HCT116 (cell line): ENCODE measurements at regions not wholly inside any gene's neighbourhood (a gene's known extent, or its start where the extent isn't known, plus 50 kb on each side); places are given as distances from the start of the nearest gene placed in this dataset.

Source experiments
- ELF1 ChIP-seq: IDR thresholded peaks from 2 replicates; pipeline ENCODE4 v1.6.1; 2012; ENCODE audit warnings: low read depth, borderline replicate concordance
- EZH2 ChIP-seq: fragments of 200-600 bp; sonication (generic); IDR thresholded peaks from 2 replicates; pipeline ENCODE4 v1.6.1; 2017; ENCODE audit warnings: antibody characterized with exemption, mixed run types
- EZH2phosphoT487 ChIP-seq: fragments of 200-600 bp; IDR thresholded peaks from 2 replicates; pipeline ENCODE4 v1.6.1; 2018; ENCODE audit warnings: antibody characterized with exemption, borderline replicate concordance
- POLR2AphosphoS5 ChIP-seq: IDR thresholded peaks from 2 replicates; pipeline ENCODE4 v1.6.1; 2011; ENCODE audit warnings: mild to moderate bottlenecking, low read depth, low read length, moderate library complexity
- RAD21 ChIP-seq: IDR thresholded peaks from 2 replicates; pipeline ENCODE4 v1.6.1; 2012; ENCODE audit warnings: low read depth, mild to moderate bottlenecking
- SP1 ChIP-seq: IDR thresholded peaks from 2 replicates; pipeline ENCODE4 v1.6.1; 2012; ENCODE audit warnings: low read depth
- TF ChIP-seq, protein P1 (sequence below), 3 experiments: fragments of 200-600 bp in 1 of 3; sonication (generic) in 1 of 3; IDR thresholded peaks in 2 of 3; conservative IDR thresholded peaks in 1 of 3; 2 replicates each; pipeline ENCODE4 v1.5.1; 2012 to 2017; ENCODE audit warnings: low read depth in 2 of 3, low read length in 2 of 3, antibody characterized with exemption in 1 of 3, borderline replicate concordance in 1 of 3, control low read depth in 1 of 3, mild to moderate bottlenecking in 1 of 3, mixed read lengths in 1 of 3, mixed run types in 1 of 3, moderate library complexity in 1 of 3; ENCODE audit not compliant: insufficient read depth in 1 of 3
- TF ChIP-seq, protein P2 (sequence below): IDR thresholded peaks from 2 replicates; pipeline ENCODE4 v1.6.1; 2012

DNA sequence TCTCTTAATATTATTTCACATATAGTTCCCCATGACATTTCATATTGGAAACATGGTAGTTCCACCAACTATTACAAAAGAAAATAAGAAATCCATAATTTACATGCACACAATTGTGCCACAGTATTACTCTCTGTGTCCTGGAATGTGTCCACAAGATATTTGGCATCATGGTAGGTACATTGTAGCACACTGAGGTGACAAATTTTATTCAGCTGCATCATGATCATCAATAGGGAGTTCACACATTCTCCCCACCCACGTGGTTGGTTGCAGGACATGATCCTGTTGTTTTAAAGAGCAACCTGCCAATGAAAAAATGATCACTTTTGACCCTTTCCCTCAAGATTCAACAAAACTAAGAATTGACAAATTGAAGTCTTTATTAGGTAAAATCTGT is 67.1 kb upstream of the HECTD2 start:
- TF ChIP-seq ELF1 (no peak), SP1 (no peak), EZH2 (no peak), RAD21 (no peak), EZH2phosphoT487 (no peak), POLR2AphosphoS5 (no peak)
- TF ChIP-seq, protein P1, sequence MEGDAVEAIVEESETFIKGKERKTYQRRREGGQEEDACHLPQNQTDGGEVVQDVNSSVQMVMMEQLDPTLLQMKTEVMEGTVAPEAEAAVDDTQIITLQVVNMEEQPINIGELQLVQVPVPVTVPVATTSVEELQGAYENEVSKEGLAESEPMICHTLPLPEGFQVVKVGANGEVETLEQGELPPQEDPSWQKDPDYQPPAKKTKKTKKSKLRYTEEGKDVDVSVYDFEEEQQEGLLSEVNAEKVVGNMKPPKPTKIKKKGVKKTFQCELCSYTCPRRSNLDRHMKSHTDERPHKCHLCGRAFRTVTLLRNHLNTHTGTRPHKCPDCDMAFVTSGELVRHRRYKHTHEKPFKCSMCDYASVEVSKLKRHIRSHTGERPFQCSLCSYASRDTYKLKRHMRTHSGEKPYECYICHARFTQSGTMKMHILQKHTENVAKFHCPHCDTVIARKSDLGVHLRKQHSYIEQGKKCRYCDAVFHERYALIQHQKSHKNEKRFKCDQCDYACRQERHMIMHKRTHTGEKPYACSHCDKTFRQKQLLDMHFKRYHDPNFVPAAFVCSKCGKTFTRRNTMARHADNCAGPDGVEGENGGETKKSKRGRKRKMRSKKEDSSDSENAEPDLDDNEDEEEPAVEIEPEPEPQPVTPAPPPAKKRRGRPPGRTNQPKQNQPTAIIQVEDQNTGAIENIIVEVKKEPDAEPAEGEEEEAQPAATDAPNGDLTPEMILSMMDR (IDR thresholded peaks at IDR 0.05 in 2 of 3, conservative IDR thresholded peaks at IDR 0.05 in 1 of 3; ENCODE audit: borderline replicate concordance in 1 of 3, insufficient read depth in 1 of 3, low read depth in 2 of 3, low read length in 2 of 3), result no peak
- TF ChIP-seq, protein P2, sequence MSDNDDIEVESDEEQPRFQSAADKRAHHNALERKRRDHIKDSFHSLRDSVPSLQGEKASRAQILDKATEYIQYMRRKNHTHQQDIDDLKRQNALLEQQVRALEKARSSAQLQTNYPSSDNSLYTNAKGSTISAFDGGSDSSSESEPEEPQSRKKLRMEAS, result no peak
